ENCODE measurements at regions not wholly inside any gene's neighbourhood (a gene's known extent, or its start where the extent isn't known, plus 50 kb on each side); places are given as distances from the start of the nearest gene placed in this dataset.

- ChIA-PET CTCF (interaction anchor here (0.5 kb wide), 1 partner anchor 90 kb away, joined by 5 read pairs; no protein-coding TSS in a partner anchor), POLR2A (no interaction called here)
- no peak overlapping the region for H3K27ac Mint-ChIP-seq (ENCODE audit: unreplicated experiment)
- intact Hi-C loops (cut with micrococcal nuclease; ENCODE audit: unreplicated experiment) = no loop called here
- H3K27me3 ChIP-seq (replicated peaks; ENCODE audit: control insufficient read depth, insufficient read depth, low read length) = no peaks in the 10 kb centered on the region
- H3K4me1 ChIP-seq = no peaks in the 10 kb centered on the region
- H3K4me1 Mint-ChIP-seq (ENCODE audit: low read depth, unreplicated experiment) = no peaks in the 10 kb centered on the region
- H3K4me3 ChIP-seq (ENCODE audit: low read depth, low read length) = no peak overlapping the region
- H3K4me3 Mint-ChIP-seq (ENCODE audit: unreplicated experiment) = no peak overlapping the region
- peaks cover 8% of the 10 kb centered on the region for H3K27me3 Mint-ChIP-seq (ENCODE audit: insufficient read depth, unreplicated experiment)
- H3K36me3 ChIP-seq (ENCODE audit: control insufficient read depth, insufficient read depth, low read length) = no peaks in the 10 kb centered on the region
- no peaks in the 10 kb centered on the region for H3K9me3 Mint-ChIP-seq (ENCODE audit: unreplicated experiment)
- H3K36me3 Mint-ChIP-seq (ENCODE audit: insufficient read depth, unreplicated experiment) = no peaks in the 10 kb centered on the region
- no peak for TF ChIP-seq CTCF (IDR thresholded peaks at IDR 0.05; ENCODE audit: insufficient read depth in 1 of 2, low read depth in 1 of 2, low read length in 1 of 2, severe bottlenecking in 1 of 2, unreplicated experiment in 1 of 2)
- no TSS peak for BruUV-seq (replicated peaks)
- H3K9me3 ChIP-seq = peaks cover 6% of the 10 kb centered on the region
- no peak for DNase-seq
These were observed 122.7 kb downstream of the BUD13 start for GRCh38 chr11:116650052-116650451.

GRCh38 chr11:116649268-116649667 lies 123.5 kb downstream of the BUD13 start:
- Mint-ChIP-seq H3K36me3 (ENCODE audit: insufficient read depth, unreplicated experiment) (no peaks in the 10 kb centered on the region), H3K4me1 (ENCODE audit: low read depth, unreplicated experiment) (no peaks in the 10 kb centered on the region), H3K27ac (ENCODE audit: unreplicated experiment) (no peak overlapping the region), H3K4me3 (ENCODE audit: unreplicated experiment) (no peak overlapping the region), H3K27me3 (ENCODE audit: insufficient read depth, unreplicated experiment) (peaks cover 11% of the 10 kb centered on the region), H3K9me3 (ENCODE audit: unreplicated experiment) (no peaks in the 10 kb centered on the region)
- Histone ChIP-seq H3K27me3 (replicated peaks; ENCODE audit: control insufficient read depth, insufficient read depth, low read length) (no peaks in the 10 kb centered on the region), H3K4me3 (ENCODE audit: low read depth, low read length) (no peak overlapping the region), H3K4me1 (no peaks in the 10 kb centered on the region), H3K9me3 (no peaks in the 10 kb centered on the region), H3K36me3 (ENCODE audit: control insufficient read depth, insufficient read depth, low read length) (no peaks in the 10 kb centered on the region)
- ChIA-PET CTCF (no interaction called here), POLR2A (no interaction called here)
- intact Hi-C loops (cut with micrococcal nuclease; ENCODE audit: unreplicated experiment) = no loop called here
- TF ChIP-seq CTCF (IDR thresholded peaks at IDR 0.05; ENCODE audit: insufficient read depth in 1 of 2, low read depth in 1 of 2, low read length in 1 of 2, severe bottlenecking in 1 of 2, unreplicated experiment in 1 of 2) = no peak
- no TSS peak for BruUV-seq (replicated peaks)
- no peak for DNase-seq

- H3K27me3 ChIP-seq (replicated peaks; ENCODE audit: control insufficient read depth, insufficient read depth, low read length) = no peaks in the 10 kb centered on the region
- no peak overlapping the region for H3K27ac Mint-ChIP-seq (ENCODE audit: unreplicated experiment)
- CTCF ChIA-PET = interaction anchor here (0.8 kb wide), 1 partner anchor 42 kb away, joined by 3 read pairs; no protein-coding TSS in a partner anchor
These were observed 124.3 kb downstream of the BUD13 start for GRCh38 chr11:116648247-116649174.

More at GRCh38 chr11:116648247-116649174, 124.3 kb downstream of the BUD13 start:
- no TSS peak for BruUV-seq (replicated peaks)
- Histone ChIP-seq H3K36me3 (ENCODE audit: control insufficient read depth, insufficient read depth, low read length) (no peaks in the 10 kb centered on the region), H3K9me3 (no peaks in the 10 kb centered on the region), H3K4me1 (no peaks in the 10 kb centered on the region), H3K4me3 (ENCODE audit: low read depth, low read length) (no peak overlapping the region)
- Mint-ChIP-seq H3K9me3 (ENCODE audit: unreplicated experiment) (no peaks in the 10 kb centered on the region), H3K4me1 (ENCODE audit: low read depth, unreplicated experiment) (no peaks in the 10 kb centered on the region), H3K4me3 (ENCODE audit: unreplicated experiment) (no peak overlapping the region), H3K36me3 (ENCODE audit: insufficient read depth, unreplicated experiment) (no peaks in the 10 kb centered on the region), H3K27me3 (ENCODE audit: insufficient read depth, unreplicated experiment) (peaks cover 14% of the 10 kb centered on the region)
- TF ChIP-seq CTCF (IDR thresholded peaks at IDR 0.05; ENCODE audit: insufficient read depth in 1 of 2, low read depth in 1 of 2, low read length in 1 of 2, severe bottlenecking in 1 of 2, unreplicated experiment in 1 of 2) = no peak
- POLR2A ChIA-PET = no interaction called here
- intact Hi-C loops (cut with micrococcal nuclease; ENCODE audit: unreplicated experiment) = no loop called here
- no peak for DNase-seq

Measured in Caco-2 (cell line).